ENCODE measurements at regions not wholly inside any gene's neighbourhood (a gene's known extent, or its start where the extent isn't known, plus 50 kb on each side); places are given as distances from the start of the nearest gene placed in this dataset.
"Not testable (repeated sequence)": the region's sequence is repeated elsewhere in the genome, so short reads cannot be mapped to it uniquely, and the experiment has no call there.

DNA sequence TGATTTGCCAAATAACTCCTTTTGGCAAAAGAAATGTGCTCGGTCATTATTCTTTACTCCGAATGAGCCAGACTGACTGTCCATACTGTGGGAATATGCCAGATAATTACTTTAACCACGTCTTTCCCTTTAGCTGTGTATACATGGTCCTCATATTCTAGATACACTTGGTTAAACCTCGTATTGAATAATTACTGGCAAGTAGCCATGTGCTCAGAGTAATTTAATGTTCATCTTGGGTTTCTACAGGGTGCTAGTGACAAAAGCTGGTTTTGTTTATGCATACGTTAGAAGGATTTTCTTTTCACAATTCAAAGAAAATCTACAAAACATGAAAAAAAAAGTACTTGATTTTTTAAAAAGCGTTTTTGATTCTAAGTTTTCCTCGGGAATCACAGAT lies 540.3 kb downstream of the KCNJ2 start:
- no peak for DNase-seq (ENCODE audit: low read depth in 3 of 3)

- DNase-seq (ENCODE audit: low read depth in 3 of 3): no peak
Measured at GRCh38 chr17:70713694-70714093, 544.4 kb downstream of the KCNJ2 start.

DNA sequence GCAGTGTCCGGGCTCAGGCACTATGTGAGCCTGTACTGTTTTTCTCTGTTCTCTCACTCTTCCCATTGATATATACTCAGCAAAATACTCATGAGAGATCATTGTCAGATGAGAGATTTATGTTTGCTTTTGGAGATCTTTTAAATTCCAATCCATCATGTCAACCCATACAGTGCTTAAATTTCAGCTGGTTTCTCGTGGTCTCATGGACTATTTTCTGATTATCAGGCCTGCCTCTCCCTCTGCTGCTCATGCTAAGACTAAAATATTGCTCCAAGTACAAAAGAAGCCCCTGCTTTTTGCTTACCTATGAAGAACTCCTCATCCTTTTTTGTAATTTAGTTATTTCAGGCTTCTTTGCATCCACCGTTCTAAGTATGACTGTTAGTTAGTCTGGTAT lies 547.2 kb downstream of the KCNJ2 start:
- DNase-seq (ENCODE audit: low read depth in 3 of 3): no peak

DNA sequence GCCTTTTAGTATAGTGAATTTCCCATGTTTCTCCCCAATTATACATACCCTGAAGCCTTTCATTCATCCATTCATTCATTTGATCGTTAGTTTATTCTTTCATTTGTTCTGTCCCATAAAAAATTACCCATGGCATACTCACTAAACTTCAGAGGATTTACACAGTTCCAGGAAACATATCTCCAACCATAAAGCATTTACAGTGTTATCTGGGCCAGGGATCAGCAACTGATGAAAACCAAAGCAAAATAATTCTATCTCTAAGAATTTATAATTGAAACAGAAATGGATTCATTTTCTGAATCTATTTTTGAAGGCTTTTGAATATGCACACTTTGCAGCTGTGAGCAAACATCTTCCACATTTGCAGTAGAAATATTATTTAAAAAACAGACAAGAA lies 547.7 kb downstream of the KCNJ2 start:
- no peak for DNase-seq (ENCODE audit: low read depth in 3 of 3)

DNA sequence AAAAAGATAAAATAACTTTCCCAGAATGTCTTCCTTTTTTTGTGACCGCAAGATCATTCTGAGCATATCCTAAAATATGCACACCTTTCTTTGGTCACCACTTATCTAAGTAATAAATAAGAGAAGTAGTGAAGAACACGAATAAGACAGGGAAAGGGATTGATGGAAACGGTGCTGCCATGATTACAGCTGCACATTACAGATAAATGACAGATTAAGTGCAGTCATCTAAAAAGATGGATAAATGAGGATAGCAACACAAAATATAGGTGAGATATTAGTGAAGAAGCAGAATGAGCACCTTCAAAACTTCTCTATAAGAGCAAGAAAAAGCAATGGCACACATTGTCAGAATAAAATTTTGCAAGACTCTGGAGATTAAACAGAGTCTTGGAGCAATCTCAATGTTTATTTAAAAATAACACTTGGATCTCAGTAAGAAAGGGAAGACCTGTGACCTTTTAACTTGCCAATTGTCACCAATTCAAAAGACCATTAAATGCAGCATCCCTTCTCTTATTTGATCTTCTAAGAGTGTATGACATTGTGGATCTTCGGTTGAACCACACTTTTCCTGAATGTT lies 567.1 kb downstream of the KCNJ2 start:
- DNase-seq (ENCODE audit: low read depth in 3 of 3): no peak

DNA sequence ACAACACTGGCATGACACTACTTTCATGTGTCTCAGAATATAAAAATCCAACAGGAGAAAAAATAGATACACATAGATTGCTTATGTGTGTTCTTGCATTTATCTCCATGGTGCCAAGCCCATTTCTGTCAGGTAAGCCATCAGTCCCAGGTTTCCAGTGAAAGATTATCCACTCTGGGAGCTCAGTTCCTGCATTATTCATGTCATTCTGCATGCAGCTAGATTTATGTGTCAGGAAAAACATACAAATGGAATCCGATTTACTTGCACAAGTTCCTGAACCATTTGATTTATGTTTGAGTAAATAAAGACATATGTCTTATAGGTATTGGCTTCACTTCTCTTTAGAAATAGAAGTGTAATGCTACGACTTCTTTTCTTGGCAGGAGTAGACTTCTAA lies 569.7 kb downstream of the KCNJ2 start:
- DNase-seq (ENCODE audit: low read depth in 3 of 3): no peak

DNA sequence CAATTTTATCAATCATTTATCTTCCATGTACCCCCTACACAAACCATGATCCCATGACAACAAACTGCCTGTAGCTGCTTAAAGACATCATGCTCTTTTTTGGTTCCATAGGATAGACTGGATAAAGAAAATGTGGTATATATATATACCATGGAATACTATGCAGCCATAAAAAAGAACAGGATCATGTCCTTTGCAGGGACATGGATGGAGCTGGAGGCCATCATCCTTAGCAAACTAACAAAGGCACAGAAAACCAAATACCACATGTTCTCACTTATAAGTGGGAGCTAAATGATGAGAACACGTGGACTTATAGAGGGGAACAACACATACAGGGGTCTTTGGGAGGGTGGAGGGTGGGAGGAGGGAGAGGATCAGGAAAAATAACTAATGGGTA lies 577.2 kb downstream of the KCNJ2 start:
- DNase-seq (ENCODE audit: low read depth in 3 of 3): not testable (repeated sequence)

GRCh38 chr17:70750983-70751382 lies 581.7 kb downstream of the KCNJ2 start:
- no peak for DNase-seq (ENCODE audit: low read depth in 3 of 3)

DNA sequence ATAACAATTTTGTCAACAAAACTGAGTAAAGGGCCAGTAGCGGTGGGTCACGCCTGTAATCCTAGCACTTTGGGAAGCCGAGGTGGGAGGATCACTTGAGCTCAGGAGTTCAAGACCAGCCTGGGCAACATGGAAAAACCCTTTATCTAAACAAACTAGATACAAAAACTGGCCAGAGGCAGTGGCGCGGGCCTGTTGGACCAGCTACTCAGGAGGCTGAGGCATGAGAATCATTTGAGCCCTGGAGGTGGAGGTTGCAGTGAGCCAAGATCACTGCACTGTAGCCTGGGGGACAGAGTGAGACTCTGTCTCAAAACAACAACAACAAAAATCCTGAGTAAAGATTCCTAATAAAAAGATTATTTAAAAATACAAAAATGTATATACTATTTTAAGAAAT lies 583.1 kb downstream of the KCNJ2 start:
- not testable (repeated sequence) for DNase-seq (ENCODE audit: low read depth in 3 of 3)

DNA sequence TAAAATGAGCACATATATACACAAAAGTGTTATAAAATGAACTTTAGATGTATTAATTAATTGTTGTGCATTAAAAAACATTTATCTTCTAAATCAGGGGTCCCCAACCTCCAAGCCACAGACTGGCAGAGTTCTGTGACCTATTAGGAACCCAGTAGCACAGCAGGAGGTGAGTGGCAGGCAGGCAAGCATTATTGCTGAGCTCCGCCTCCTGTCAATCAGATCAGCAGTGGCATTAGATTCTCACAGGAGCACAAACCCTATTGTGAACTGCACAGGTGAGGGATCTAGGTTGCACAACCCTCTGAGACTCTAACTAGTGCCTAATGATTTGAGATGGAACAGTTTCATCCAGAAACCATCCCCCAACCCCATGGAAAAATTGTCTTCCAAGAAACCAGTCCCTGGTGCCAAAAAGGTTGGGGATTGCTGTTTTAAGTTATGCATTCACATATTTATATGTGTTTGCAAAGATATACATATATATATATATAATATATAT lies 583.7 kb downstream of the KCNJ2 start:
- no peak for DNase-seq (ENCODE audit: low read depth in 3 of 3)

- DNase-seq (ENCODE audit: low read depth in 3 of 3): no peak
Measured at GRCh38 chr17:70763018-70763417, 593.7 kb downstream of the KCNJ2 start.

GRCh38 chr17:70767102-70767701 lies 597.9 kb downstream of the KCNJ2 start:
- DNase-seq (ENCODE audit: low read depth in 3 of 3): no peak

- DNase-seq (ENCODE audit: low read depth in 3 of 3): no peak
Measured at GRCh38 chr17:70769956-70770355, 600.6 kb downstream of the KCNJ2 start.

DNA sequence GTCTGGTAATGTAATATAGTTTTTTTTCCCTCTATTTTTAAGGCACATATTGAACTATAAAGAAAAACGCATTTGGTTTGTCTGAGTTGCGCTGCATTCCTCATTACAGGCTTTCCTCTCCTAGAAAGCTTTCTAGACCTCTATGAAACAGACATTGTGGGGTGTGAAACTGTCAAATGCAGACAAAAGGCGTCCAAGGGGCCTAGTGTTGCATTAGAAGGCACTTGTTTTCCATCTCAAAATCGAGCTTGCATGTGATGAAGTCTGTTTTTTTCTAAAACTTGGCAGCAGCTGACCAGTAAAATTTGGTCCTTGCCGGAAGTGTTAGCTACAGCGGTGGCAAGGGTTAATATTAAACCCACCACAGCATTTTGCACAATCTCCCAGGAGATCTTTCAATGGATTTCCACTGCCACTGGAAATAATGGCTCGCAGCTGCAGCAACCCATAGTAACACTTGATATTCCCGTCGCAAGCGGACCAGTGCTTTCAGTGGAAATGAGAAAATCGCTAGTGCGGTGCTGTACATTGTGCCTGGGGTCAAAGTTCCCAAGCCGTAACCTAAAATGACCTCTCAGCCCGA lies 602.6 kb downstream of the KCNJ2 start:
- DNase-seq (ENCODE audit: low read depth in 3 of 3): no peak

- DNase-seq (ENCODE audit: low read depth in 3 of 3): no peak
Measured at GRCh38 chr17:70772761-70773160, 603.4 kb downstream of the KCNJ2 start.

DNA sequence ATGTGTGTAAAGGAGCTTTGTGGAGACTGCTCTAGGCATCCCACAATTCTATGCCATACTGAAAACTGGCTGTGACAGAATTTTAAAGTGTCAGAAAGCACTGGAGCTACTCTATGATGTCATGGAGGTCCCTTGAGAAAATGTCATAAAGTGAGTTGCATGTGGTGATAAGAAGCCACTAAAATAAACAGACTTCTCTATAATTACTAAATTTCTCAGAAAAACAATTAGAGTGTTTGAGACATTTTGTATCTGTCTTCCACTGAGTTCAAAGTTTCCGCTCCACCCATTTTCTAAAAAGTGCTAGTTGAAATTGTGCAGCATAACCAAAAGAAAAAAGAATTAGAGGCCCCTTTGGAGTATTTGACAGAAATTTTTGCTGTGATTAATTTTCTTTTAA lies 603.9 kb downstream of the KCNJ2 start:
- DNase-seq (ENCODE audit: low read depth in 3 of 3): no peak

DNA sequence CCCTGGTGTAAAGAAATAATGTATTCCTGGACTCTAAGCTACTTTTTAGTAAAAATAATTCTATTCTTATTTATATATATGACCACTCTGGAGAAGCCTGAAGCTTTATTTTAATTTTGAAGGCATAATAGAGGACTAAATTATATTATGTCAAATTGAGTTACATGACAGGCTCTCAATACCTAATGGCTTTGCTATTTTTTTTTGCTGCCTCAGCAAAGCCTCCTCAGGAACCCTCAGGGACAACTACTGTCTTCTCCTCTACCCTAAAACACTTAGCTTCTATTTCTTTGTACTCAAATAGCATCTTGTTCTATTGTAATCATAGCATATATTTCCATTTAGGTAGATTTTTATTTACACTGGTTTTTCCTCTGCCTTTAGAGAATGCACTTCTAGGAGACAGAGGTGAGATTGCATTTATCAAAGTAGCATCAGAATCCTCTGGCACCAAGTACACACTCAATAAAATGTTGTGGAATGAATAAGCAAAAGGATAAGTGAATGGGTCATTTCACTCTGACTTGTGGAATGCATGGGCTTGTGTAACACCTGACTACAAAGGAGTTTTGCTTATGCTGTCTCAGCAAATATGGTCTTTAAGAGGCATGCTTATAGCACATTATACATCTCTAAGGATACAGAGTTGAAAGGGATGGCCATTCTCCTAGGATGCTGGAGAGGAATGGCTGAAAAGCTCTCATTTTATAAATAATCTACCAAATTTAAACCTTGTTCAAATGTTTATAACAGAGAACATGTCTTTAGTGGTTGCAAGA lies 605.2 kb downstream of the KCNJ2 start:
- DNase-seq (ENCODE audit: low read depth in 3 of 3): no peak

DNA sequence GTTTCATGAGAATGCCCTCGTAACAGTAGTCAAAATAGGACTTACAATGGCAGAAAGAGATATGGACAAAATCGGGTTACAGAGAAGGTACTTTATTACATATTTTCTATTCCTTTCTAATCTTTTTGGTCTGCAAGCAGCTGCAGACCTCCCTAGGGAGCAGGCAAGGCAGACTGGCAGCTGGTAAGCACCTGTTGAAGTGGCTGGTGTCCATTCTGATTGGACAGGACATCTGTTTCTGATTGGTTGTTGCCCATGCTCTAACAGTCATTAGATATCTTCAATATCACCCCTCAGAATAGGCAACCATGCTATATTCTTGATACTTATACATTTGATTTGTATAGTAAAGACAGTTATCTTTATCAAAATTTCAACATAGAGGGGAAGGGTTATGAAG lies 606.3 kb downstream of the KCNJ2 start:
- no peak for DNase-seq (ENCODE audit: low read depth in 3 of 3)

DNA sequence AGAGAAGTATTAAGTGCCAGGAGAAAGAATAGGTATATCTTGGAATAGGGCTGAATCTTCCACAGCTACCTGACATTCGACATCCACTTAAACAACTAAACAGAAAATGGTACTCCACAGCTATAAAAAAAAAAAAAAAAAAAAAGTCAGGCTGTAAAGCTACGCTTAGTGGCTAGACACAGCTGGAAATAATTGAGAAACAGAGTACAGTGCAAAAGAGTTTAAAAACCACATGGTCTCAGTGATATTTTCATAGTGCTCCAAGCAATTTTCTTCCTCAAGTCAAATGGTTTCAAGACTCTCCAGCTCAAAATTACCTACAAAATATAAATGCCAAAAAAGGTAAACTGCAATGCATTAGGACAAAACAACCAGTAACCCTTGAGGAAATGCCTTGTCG lies 607.1 kb downstream of the KCNJ2 start:
- no peak for DNase-seq (ENCODE audit: low read depth in 3 of 3)

GRCh38 chr17:70780031-70780430 lies 610.7 kb downstream of the KCNJ2 start:
- DNase-seq (ENCODE audit: low read depth in 3 of 3): no peak

GRCh38 chr17:70786081-70786480 lies 616.7 kb downstream of the KCNJ2 start:
- DNase-seq (ENCODE audit: low read depth in 3 of 3): no peak

DNA sequence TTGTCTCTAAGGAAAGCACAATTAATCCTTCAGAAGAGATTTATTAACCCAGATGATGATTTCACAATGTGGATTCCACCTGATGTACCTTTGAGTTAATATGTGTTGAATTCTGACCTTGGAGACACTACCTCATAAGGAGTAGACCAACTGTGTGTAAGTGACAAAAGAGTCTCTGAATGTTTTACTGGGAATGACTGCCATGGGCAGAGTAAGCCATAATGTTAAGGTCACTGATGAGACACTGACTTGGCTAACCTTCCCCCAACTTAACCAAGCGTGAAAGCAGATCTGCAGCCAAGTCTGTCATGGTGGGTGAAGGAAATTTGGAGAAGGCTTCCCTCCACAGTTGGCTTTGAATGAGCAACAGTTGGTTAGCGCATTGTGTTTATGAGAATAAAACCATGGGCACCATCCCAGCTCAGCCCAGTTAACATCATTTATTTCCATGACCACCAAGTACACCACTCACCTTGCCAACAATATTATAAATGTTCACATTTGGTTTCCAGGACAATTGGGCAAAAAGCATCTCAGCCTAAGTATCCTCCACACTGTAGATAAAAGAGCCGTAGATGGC lies 618.5 kb downstream of the KCNJ2 start:
- DNase-seq (ENCODE audit: low read depth in 3 of 3): no peak
